ENCODE measurements at regions not wholly inside any gene's neighbourhood (a gene's known extent, or its start where the extent isn't known, plus 50 kb on each side); places are given as distances from the start of the nearest gene placed in this dataset.
"Not testable (repeated sequence)": the region's sequence is repeated elsewhere in the genome, so short reads cannot be mapped to it uniquely, and the experiment has no call there.

GRCh38 chr1:198986442-198986841 lies 347.6 kb downstream of the PTPRC start:
- no peak for DNase-seq

- no peak for DNase-seq
Measured at GRCh38 chr1:199002661-199003060, 363.8 kb downstream of the PTPRC start.

DNA sequence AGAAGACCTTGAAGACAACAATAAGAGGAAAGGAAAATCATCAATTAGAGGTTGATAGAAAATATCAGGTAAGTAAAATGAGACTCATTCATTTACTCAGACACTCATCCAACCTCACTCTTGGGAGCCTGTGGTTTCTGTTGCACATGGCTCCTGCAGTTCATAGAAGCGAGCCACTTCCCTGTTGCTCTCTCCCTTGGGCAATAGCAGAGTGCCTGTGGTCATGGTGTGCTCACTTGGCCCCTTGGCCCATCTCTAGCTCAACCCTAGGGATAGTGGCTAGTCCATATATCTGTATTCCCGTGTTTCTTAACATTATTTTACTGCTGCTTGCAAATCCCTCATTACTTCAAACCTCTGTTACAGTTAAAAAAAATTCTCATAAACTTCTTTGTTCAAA lies 368.6 kb downstream of the PTPRC start:
- DNase-seq = no peak

GRCh38 chr1:199009447-199009846 lies 370.6 kb downstream of the PTPRC start:
- no peak for DNase-seq

GRCh38 chr1:199010492-199010891 lies 371.7 kb downstream of the PTPRC start:
- DNase-seq = no peak

GRCh38 chr1:199010933-199011332 lies 372.1 kb downstream of the PTPRC start:
- DNase-seq = no peak

- DNase-seq = no peak
Measured at GRCh38 chr1:199015799-199016198, 377.0 kb downstream of the PTPRC start.

GRCh38 chr1:199018471-199019135 lies 379.8 kb downstream of the PTPRC start:
- no peak for DNase-seq

GRCh38 chr1:199020051-199020450 lies 381.2 kb downstream of the PTPRC start:
- no peak for DNase-seq

- DNase-seq = no peak
Measured at GRCh38 chr1:199020904-199021303, 382.1 kb downstream of the PTPRC start.

GRCh38 chr1:199029401-199029800 lies 390.6 kb downstream of the PTPRC start:
- no peak for DNase-seq

DNA sequence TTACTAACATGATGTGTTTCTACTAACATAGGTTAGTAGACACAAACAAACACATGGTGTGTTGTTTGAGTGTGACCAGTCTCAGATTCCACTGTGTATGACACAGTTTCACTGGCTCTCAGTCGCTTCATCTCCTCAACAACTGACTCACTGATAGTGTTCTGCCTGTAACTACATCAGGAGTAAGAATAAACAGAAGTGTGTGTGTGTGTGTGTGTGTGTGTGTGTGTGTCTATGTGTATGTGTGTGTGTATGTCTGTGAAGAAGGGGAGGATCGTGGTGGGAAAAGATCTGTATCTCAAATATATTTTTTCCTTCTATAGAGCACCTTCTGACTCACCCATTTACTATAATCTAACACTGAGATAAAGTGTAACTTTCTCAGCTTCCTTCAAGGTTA lies 391.0 kb downstream of the PTPRC start:
- DNase-seq = no peak

DNA sequence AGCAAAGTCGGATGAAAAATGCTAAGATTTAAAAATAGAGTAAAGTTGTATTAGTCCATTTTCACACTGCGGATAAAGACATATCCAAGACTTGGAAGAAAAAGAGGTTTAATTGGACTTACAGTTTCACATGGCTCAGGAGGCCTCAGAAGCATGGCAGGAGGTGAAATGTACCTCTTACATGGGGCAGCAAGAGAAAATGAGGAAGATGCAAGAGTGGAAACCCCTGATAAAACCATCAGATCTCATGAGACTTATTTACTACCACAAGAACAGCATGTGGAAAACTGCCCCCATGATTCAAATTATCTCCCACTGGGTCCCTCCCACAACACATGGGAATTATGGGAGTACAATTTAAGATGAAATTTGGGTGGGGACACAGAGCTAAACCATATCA lies 391.7 kb downstream of the PTPRC start:
- DNase-seq = not testable (repeated sequence)

GRCh38 chr1:199031170-199031569 lies 392.3 kb downstream of the PTPRC start:
- not testable (repeated sequence) for DNase-seq

GRCh38 chr1:199032479-199032878 lies 393.6 kb downstream of the PTPRC start:
- DNase-seq = not testable (repeated sequence)

DNA sequence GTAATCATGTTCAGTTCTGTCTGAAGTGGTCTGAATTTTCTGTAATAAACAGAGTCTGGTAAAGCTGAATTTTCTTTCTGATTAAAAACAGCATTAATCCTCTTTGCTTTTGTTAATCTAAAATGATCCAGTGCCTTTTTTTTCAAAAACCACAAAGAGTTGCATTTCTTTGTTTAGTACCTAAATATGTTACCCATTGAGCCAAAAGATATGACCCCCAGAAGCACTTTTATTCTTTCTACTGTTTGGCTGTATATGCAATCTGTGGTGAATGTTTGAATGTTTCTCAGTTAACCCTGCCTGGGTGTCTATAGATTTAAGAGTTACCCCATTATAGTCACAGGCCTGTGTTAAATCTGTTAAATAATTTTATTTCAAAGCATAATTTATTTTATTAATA lies 394.8 kb downstream of the PTPRC start:
- no peak for DNase-seq

DNA sequence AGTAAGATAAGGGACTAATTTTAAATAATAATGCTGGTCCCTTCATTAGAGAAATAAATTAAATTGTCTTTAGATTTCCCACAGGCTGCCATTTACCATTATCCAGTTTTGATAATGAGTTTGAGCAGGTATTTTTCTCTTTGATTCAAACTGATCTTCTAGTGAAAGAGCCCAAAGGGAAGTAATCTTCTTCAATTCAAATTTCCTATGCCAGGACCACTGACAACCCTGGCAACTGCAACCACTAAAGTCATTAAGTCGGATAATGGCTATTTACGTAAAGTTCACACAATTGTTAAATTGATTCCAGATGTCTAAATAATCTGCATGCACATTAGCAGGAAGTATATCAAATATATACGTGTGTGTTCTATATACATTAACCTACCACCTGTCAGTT lies 399.3 kb downstream of the PTPRC start:
- no peak for DNase-seq

DNA sequence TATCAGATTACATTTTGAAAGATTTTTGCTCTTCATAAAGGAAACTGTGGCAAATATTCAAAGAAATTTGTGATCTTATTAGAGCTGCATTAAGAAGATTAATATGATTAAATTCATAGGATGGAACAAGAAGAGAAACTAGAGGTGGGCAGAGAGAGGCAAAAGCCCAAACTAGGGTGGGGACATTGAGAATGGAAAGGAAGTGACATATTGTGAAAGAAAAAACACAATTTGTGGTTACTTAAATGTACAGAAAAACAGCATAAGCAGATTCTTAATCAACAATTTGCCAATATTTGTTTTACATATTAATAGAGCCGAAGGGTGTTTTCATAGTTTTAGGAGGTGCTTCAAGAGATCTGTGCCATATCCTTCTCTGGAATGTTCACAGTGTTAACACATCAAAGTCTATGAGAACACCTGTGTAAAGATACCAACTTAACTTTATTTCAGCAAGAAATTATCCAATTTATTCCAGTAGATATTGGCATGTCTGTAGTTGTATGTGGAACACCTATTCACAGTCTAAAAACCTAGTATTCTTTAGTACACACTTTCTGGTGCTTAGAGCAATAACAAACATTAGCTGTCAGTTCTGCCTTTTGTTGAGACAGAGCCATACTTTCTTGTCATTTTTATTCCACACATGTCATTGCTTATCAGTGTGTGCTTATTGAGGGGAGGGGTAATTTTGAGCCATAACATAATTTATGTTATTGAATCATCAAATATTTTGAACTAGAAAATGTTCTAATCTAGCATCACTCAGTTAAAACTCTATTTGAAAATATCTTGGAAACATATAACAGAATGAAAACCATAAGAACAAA lies 401.5 kb downstream of the PTPRC start:
- DNase-seq = no peak

- DNase-seq = no peak
Measured at GRCh38 chr1:199041173-199041914, 402.5 kb downstream of the PTPRC start.

DNA sequence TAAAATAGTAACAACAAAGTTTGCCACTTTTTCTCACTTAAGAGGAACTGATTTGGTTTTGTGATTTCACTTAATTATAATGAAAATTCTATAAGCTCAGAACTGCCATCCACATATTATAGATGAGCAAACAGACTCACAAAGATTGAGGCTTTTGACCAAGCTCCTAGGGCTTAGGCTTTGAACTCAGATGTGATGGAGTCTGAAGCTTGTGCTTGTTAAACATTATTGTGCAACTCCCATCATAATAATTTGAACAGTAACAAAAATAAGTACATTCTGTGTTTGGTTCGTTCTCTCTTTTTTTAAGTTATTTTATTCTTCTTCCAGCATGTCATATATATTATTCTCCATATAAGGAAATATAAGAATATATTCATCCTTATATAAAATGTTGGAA lies 403.4 kb downstream of the PTPRC start:
- DNase-seq = no peak

GRCh38 chr1:199044191-199044590 lies 405.4 kb downstream of the PTPRC start:
- DNase-seq = no peak

DNA sequence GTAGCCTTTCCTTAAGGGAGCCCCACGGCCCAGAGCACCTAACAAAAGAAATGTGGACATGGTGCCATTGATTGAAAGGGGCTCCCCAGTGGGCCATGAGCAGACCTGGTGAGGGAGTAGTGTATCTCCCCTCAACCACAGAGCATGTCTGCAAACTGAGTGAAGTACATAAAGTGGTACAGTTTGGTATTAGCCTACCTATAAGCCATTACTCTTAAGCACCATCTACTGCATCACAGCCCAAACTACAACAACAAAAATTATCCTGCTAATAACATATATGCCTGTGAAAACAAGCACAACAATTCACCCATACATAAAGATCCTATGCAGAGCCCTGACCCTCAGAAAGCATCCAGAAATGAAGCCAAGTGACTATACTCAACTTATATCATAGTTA lies 407.8 kb downstream of the PTPRC start:
- no peak for DNase-seq

DNA sequence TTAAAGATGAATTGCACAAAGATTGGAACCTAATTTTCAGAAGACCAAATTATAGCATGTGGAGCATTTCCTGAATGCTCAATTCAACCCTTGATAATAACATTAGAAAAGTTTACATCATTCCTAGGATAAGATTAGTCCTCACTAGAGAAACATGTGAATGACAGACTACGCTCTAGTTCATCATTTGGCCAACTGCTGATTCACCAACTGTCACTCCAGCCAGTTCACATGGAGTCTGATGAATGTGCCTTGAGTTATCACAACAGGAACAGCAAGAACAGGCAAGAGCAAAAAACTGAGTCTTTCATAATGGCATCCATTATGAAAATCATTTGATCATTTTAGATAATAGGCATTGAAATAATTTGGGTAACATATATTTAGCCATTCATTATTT lies 415.9 kb downstream of the PTPRC start:
- DNase-seq = no peak

DNA sequence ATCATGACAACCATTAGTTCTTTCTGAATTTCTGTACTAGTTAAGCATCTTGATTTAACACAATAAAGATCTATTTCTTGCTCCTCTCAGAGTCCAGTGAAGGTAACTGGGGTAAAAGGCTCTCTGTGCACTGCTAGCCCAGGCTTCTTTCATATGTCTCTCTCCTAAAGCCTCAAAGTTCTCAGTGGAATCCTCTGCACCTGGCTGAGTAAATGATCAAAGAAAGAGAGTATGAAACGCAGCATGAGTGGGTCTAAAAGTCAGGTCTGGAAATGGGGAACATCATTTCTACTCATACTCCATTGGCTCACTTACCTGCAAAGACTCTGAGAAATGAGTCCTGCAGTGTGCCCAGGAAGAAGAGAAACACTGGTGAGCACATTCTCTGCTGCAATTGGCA lies 418.5 kb downstream of the PTPRC start:
- DNase-seq = no peak

Data from NCI-H187 (cell line).